Cardiac fibroblast (primary cell): ENCODE measurements at regions not wholly inside any gene's neighbourhood (a gene's known extent, or its start where the extent isn't known, plus 50 kb on each side); places are given as distances from the start of the nearest gene placed in this dataset.

Experiments used
- DNase-seq, 2 donors: peaks; one replicate each; pipeline versions ENCODE4 v3.0.0 to v3.0.0-alpha.2; 2010; ENCODE audit warnings: low read depth in 2 of 2
- H3K4me3 ChIP-seq, 2 donors: replicated peaks in 1 of 2; 1 replicate in 1 of 2; 2 replicates in 1 of 2; pipeline ENCODE4 v1.5.1; 2011; ENCODE audit warnings: low read depth in 2 of 2, low read length in 2 of 2, mild to moderate bottlenecking in 2 of 2, moderate library complexity in 1 of 2
- TF ChIP-seq, protein P1 (sequence below): IDR thresholded peaks from one replicate; pipeline ENCODE4 v1.5.1; 2011; ENCODE audit warnings: low read depth, mild to moderate bottlenecking, low read length, inconsistent platforms

DNA sequence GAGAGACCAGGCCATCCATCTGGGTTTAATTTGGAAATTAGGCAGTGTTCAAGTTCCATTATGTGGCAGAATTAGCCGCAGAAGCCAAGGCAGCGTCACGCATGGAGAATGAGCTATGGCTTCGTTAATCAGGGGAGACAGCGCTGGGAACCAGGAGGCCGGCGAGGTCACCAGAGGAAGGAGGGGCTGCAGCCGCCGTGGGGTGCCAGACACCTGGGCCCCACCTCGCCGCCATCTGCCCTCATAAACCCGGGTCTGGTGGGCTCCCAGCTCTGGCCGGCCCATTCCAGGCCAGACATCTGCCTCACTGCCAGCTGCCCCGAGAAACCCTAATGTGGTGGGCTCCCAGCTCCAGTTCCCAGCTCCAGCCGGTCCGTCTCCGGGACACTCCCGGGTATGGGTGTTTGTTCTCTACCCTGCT, 676.9 kb downstream of the BRD1 start:
- no peak overlapping the region for H3K4me3 ChIP-seq
- DNase-seq: no peak
- TF ChIP-seq, protein P1, sequence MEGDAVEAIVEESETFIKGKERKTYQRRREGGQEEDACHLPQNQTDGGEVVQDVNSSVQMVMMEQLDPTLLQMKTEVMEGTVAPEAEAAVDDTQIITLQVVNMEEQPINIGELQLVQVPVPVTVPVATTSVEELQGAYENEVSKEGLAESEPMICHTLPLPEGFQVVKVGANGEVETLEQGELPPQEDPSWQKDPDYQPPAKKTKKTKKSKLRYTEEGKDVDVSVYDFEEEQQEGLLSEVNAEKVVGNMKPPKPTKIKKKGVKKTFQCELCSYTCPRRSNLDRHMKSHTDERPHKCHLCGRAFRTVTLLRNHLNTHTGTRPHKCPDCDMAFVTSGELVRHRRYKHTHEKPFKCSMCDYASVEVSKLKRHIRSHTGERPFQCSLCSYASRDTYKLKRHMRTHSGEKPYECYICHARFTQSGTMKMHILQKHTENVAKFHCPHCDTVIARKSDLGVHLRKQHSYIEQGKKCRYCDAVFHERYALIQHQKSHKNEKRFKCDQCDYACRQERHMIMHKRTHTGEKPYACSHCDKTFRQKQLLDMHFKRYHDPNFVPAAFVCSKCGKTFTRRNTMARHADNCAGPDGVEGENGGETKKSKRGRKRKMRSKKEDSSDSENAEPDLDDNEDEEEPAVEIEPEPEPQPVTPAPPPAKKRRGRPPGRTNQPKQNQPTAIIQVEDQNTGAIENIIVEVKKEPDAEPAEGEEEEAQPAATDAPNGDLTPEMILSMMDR: no peak

DNA sequence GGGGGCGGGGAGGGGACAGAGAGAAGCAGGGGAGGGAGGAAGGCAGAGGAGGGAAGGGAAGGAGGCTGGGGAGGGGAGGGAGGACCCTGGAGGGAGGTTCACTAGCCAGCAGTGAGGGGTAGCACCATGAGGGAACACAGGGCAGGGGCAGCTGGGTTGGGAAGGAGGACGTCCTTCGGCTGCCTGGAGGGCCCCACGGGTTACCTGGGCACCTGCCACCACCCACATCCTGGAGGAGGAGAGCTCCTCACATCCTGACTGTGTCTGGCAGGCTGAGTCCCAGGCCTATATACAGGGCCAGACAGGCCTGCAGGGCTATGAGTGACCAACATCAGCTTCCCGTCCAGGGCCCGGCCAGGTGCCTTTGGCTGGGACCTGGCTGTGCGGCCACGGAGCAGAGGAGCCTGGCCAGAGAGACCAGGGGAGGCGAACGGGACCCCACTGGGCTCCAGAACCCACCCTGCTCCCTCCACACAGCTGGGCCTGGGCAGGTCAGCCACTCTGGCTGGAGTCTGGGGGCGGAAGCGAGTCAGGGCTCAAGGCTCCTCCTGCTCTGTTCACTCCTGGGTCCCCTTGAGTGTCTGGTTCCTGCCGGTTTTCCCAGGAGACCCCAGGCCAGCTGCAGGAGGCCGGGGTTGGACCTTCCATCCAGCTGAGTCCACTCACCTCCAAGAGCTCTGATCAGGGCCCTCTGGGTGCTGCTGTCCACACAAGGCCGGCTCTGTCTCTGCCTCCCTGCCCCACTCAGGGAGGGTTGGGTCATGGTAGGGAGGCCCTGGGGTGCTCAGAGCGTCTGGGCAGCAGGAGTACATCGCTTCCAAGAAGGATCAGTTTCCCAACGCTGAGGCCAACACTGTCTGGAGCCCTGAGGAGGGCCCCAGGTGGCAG, 677.7 kb downstream of the BRD1 start:
- no peak overlapping the region for H3K4me3 ChIP-seq
- DNase-seq: no peak
- TF ChIP-seq, protein P1: no peak

DNA sequence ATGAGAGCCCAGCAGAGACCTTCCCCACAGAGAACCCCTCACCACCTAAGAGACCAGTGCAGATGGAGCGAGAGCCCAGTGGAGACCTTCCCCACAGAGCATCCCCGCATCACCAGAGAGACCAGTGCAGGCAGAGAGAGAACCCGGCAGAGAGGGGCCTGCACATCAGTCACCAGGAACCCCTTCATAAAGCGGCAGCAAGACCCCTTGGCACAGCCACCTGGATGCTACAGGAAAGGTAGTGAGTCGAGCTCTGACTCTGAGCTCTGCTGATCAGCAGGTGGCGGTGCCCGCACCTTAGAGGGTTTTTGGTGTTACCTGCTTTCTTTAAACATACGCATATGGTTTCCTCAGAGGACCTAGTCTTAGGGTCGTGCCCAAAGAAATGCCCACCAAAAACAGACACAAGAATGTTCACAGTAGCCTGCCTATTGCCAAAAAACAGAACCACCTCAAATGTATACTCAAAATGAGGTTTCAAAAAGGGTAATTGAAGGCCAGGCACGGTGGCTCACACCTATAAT, 678.7 kb downstream of the BRD1 start:
- DNase-seq: no peak
- no peak overlapping the region for H3K4me3 ChIP-seq
- TF ChIP-seq, protein P1: no peak

DNA sequence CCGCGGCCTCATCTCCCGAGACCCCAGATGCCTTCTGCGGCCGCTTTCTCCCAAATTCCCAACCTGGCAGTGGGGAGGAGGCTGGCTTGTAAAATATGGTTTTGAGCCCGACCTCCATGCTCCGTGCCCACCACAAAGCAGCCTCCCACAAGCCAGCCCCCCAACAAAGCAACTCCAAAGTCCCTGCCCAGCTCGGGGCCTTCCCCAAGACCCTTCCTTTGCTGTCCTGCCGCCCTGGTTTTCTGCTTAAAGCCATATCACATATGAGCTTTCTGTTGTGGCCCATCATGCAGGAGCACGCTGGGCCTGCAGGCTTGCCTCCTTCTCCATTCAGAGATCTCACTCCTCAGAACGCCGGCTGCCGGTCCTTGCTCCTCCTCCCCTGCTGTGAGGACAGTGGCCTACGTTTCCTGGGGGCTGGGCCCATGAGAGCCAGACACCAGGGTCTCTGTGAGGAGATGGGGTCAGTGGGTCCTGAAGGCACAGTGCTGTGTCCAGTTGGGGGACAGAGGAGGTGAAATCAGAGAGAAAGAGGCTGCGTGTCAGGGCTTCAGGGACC, 680.0 kb downstream of the BRD1 start:
- H3K4me3 ChIP-seq: no peak overlapping the region
- DNase-seq: no peak
- TF ChIP-seq, protein P1: no peak

DNA sequence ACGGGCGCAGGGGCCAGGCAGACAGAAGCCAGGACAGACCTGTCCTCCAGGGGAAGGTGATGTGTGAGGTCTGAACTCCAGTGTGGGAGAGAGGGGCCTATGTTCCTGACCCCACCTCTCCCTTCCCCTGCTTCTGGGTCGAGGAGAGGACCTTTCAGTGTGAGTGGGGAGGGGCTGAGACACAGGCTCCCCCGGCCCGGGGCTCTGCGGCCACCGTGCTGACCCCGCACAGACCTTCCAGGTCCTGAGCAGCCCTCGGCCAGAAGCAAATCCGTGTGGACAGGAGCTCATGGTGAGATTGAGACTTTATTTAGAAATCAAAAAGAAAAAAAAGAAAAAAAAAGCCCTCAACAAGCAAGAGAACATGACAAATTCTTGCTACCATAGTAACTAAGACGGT, 680.5 kb downstream of the BRD1 start:
- TF ChIP-seq, protein P1: no peak
- no peak for DNase-seq

DNA sequence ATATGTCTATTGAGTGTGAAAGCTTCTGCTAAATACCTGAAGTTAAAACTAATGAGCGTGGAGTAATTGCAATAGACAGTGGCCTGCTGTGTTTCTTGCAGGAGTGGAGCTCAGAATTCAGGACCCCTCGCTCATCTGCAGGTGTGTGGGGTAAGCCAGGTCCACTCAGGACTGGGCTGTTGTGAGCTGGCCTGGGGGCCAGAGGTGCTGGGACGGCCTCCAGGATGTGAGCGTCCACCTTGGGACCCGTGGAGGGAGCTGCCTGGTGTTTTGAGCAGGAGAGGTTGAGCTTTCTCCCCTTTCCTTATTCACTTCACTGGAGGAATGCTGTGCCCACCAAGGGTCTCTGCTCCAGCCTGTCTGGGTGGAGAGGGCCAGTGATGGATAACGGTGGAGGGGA, 681.2 kb downstream of the BRD1 start:
- DNase-seq: no peak
- no peak overlapping the region for H3K4me3 ChIP-seq
- TF ChIP-seq, protein P1: no peak

More for the DNA sequence above, 680.5 kb downstream of the BRD1 start:
- H3K4me3 ChIP-seq: no peak overlapping the region
